NCI-H2171 treated with DMSO at 0.1 percent for 48 hours (cell line): ENCODE measurements at regions not wholly inside any gene's neighbourhood (a gene's known extent, or its start where the extent isn't known, plus 50 kb on each side); places are given as distances from the start of the nearest gene placed in this dataset.

ENCODE experiments used
- DNase-seq: peaks from one replicate; lab custom pipeline; 2025; lab: John Stamatoyannopoulos, UW

DNA sequence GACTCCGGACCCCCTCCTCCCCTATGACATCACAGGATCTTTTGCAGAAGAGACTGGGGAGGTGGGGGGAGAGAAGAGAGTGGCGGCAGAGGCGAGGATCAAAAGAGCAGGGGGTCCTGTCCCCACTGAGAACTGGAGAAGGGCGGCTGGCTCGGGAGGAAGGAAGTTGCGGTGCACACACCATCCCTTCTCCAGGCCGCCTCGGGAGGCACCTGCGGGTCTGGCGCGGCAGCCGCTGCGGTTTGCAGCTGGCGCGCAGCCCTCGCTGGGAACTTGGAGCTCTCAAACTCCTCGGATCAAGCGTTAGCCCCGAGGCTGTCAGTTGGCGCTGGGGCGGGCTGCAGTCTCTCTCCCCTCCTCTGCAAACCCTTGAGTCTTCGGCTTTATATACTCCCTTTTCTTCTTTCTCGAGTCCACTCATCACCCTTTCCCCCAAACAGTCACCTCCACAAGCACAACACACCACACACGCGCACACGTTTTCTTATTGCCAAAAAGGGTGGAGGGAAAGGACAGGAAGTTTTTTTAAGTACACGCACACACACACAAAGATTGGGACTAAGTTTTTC, 180.7 kb downstream of the TBXT start:
- DNase-seq: no peak

DNA sequence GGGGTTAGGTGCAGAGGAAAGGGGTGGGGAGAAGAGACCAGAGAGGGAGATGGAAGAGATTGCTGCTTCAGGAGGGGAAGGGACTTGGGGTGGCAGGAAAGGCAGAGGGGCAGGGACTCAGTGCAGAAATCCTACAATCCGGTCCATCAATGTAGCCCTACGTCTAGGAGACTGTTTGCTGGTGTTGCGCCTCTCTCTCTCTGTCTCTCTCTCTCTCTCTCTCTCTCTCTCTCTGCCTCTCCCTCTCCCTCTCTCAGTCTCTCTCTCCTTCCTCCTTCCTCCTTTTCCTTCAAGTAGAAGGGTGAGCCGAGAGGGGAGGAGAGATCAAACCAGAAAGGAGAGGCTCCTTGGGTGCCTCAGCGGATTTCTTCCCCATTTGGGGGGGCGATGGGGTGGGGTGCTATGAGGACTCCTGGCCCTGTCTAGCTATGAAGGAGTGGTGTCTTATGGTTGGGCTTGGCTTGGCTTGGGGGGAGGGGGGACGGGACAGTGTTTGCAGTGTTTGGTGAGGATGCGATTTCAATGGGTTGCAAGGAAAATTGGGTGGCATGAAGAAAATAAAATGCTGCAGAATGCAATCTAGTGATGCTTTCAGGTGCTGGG, 181.2 kb downstream of the TBXT start:
- no peak for DNase-seq

DNA sequence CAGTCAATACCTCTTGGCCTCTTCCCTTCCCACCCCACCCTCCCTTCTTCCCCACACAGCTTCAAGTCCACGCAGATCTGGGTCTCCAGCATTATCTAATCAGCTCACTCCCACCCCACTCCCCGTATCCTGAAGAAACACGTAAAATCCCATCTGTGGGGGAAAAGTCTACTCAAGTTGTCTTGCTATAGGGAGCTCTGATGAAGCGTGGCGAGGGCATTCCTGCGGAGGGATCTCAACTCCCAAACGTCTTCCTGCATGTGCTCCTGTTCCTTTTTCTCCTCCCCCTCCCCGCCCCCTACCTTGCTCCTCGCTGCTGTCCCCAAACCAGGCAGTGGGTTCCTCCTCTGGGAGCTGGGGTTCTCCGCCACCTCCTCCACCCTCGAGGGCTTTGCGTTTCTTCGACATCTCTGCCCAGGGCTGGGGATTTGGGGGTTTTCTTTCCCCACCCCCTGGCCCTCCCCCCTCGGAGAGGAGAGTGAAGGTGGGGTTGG, 181.8 kb downstream of the TBXT start:
- no peak for DNase-seq

DNA sequence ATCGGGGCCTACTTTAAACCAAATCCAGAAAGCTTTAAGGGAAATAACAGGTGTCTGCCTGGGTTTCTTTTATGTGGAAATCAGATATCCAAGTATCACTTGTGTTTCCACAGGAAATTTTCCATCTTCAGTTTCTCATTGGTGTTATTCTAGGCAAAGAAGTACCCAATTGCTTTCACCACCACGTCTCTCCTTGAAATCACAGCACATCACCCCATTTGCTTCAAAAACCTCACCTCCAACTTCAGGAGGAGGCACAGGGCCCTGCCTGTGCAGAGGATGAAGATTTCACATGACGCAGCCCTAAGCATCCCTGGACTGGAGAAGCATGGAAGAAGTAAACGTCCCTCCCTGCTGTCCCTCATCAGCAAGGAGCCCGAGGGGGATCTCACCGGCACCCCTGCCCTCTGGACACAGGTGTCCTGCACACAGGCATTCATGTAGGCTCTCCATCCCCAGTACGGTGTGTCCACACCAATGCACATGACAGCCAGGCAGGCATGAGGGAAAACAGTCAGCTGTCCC, 182.3 kb downstream of the TBXT start:
- DNase-seq: no peak

DNA sequence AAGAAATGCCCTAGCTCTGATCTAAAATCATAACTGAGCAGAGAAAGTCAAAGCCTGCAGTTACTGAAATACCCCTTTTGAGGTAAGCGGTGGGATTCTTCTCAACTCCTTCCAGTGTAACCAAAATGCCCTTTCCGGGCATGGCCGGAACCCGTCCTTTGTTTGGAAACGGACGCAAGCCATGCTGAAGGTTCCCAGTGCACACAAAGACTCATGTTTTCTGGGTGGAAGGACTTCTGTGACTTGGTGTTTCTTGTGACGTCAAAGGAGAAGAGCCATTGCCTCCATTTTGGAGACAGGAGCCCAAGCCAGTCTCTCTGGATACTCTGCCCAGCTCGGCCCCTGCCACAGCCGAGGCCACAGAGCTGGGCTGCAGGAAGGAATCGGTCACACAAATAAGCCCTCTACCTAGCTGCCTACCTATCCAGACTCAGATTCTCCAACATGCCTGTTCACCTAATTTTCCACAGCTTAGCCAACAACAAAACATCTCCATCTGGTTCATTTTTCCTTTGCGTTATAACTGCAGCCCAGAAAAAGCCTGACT, 182.8 kb downstream of the TBXT start:
- DNase-seq: no peak

DNA sequence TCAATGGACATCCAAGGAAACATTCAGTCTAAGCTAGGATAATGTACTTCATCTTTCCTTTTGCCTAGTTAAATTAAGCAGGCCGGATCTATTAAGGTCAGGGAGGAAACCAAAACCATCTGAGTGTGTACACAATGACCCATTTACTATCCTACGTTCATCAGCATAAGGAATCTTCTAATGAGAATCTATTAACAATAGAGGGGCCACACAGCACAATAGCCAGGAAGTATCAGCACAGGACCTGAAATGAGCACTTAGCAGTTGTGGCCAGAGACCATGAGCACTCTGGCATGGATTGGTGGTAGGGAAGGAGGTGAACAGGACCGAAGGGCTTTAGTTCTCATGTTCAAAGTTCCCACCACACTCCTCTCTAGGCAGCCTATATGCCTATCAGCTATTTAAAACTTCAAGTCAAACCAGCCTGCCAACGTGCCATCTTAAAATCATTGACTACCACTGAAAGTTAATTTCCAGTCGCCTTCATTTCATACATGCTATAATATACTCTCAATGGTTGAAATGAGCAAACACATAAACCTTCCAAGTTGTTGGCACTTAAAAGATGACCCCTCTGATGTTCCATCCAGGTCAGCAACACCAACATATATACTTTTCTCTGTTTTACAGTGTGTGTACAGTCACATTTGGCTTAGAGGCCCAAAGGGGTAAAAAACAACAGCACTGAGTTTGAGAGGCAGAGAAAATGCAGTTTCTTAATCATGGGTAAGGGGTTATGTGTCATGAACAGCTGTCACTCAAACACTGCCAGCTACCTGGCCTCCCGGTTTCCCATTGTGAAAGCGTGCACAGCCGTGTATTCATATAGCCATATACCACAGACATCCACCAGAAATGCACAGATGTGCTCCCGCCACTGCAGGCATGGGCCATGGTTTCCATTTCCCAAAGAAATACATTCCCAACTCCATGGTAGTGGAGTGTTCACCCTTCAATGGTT, 184.3 kb downstream of the TBXT start:
- DNase-seq: no peak

DNA sequence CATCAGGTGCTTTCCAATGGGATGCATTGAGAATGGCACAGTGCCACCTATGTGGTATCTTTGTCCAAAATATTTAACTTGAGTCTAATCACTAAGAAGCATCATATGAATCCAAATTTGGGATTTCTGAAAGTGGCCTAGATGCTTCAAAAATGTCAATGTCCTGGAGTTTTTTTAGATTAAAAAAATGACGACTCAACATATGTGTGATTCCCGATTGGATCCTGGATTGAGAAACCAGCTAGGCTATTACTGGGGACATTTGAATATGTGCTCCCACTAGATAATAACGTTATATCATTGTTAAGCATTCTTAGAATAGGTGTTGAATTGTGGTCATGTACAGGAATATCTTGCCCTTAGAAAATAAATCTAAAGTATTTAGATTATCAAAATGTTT, 189.2 kb downstream of the TBXT start:
- DNase-seq: no peak

DNA sequence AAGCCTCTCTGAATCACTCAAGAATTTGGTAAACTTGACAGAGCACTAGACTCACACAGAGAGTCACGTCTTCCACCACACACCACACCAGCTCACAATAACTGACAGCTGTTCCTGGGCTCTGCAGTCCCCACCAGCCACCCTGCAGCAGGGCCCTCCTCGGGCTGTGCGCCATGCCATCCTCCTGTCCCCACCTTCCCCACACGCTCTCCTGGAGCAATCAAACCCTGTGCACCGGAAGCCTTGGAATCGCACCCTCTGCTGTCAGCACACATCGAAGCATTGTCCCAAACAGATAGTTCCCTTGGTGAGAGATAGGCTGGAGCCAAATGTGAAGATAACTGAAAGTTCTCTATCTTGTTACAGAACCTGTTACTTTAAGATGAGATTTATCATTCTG, 191.0 kb downstream of the TBXT start:
- no peak for DNase-seq

DNA sequence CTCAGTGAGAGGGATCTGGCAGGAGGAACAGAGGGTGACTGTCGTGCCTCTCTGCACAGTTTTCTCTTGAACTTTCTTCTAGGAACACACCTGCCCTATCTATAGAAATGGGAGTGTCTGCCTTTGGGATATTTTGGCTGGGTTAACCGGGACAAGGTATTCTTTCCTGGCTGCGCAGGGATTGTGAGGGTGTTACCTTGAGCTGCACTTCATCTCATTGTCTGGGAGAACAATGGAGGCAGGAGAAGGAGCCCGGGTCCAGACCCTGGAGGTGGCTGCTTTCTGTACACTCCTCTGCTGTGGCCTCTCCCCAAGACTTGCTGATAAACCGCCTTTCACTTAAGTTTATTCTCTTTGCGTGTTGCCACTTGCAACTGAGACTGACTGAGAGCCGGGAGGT, 192.8 kb downstream of the TBXT start:
- no peak for DNase-seq

DNA sequence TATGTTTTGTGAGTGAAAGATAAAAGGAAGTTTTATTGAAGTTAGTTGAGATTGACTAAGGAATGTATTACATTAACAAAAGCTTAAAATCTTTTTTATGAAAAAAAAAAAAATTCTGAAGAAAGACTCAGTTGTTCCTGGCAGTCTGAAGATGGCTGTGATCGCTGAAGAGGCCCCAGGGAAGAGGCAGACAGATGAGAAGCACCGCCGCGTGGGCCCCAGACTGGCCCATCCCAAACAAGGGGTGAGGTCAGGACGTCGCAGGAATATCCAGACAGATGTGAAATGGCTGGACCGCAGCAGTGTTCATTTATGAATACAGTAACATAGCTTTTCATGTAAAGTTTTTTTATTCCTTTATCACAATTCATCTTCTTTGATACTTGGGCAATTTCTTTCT, 194.2 kb downstream of the TBXT start:
- DNase-seq: no peak

DNA sequence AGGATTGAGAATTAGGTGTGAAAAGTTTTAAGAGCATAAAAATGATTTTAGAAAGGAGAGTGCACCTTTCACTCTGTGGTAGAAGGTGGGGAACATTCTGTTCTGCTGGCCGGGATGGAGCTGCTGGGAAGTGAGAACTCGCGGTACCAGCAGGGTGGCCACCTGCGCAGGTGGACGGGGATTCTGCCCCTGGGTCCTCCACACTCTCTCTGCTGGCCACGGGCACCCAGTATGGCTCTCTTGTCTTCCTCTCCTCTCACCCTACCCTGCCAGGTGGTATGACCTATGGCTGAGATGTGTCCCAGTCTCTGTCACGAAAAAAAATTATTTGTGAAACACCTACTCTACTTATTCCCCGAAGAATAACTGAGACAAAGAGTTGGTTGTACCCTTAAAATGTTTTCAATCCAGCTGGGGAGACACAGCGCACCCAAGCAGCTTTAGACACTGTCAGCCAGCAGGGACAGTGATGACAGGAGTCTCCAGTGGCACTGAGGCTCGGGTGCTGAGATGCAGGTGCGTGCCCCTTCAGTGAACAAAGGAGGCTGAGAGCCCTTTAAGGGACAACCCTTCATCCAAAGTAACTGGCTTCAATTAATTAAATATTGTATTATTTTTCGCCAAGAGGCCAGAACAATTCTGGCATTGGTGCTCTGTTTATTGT, 195.4 kb downstream of the TBXT start:
- no peak for DNase-seq

DNA sequence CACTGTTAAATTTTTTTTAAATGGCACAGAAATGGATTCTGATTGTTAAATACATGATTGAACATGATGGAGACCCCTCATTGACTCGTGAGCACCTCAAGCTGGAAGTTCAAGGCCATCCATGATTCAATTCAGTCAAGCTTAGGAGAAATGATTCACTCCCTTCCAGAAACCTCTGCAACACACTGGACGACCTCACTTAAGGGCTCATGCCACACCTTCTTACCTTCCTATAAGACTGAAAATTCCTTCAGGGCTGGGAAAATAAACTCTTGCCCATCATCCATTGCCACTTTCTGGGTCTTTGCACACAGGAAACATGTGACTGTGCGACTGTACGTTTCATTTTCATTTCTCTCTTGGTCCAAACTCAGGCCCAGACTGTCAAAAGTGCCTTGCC, 196.4 kb downstream of the TBXT start:
- no peak for DNase-seq

DNA sequence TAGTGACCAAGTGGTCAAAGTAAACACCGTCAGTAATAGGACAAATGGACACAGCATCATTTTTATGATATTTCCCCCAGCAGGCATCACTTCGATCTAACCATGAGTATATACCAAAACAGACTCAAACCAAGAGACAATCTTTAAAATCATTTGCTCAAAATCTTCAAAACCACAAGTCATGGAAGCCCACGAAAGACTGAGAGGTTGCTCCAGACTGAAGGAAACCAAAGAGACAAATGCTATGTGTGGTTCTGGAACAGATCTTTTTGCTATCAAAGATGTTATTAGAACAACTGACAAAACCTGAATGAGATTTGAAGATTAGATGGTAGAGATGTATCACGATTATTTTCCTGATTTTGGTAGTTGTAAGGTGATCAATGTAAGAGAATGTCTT, 197.7 kb downstream of the TBXT start:
- no peak for DNase-seq

DNA sequence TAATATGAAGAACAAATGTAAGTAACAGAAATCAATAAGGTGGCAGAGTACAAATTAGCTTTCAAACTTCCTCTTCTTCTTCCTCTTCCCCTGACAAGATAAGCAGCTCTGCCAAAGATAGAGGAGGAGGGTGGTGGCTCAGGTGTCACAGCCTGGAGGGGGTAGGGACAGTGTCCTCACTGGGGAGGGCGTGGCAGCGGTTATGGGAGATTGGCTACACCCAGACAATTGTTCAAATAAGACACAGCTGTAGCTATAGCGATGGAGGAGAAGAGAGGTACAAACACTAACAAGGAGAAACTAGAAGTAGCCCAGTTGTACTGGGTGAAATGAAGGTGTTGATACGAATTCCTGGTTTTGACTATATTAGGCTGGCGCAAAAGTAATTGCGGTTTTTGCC, 198.5 kb downstream of the TBXT start:
- DNase-seq: no peak

DNA sequence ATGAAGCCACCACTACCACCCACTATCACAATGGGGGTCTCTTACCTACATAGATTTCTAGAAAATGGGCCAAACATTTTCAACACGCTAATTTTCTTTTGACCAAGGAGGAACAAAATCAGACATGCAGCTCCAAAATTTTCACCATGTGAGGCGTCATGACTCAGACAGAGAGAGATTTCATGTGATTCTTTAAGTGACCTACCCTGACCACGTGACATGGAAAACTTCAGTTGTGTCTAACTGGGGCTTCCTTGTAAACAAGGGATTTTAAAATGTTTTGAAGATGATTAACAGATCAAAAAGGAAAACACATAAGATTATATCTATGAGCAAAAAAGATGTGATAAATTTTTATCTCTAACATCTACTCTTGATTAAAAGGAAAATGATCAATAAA, 199.2 kb downstream of the TBXT start:
- no peak for DNase-seq

DNA sequence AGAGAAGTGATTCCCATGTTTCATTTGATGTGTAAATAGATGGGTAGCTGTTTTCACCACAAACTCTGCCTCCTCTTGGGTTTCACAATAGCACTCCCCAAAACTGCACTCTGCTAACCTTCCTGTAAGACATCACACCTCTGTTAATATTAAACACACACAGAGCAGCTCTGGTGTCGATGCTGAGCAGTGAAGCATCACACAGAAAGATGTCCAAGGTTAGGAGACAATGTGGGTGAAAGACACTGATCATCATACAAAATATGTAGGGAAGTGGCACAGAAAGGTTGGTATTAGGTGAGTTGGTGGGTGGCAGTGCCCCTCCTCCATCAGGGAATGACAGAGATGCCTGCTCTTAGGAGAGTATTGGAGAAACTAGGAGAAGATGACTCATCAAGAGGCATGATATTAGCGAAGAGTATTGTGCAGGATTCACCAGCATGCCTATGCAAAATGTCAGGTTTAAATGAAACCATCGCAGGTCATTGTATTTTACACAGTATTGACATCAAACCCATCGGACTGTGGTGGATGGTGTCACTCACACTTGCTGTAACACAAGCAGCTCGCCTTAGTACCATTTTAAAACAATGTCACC, 199.7 kb downstream of the TBXT start:
- no peak for DNase-seq

DNA sequence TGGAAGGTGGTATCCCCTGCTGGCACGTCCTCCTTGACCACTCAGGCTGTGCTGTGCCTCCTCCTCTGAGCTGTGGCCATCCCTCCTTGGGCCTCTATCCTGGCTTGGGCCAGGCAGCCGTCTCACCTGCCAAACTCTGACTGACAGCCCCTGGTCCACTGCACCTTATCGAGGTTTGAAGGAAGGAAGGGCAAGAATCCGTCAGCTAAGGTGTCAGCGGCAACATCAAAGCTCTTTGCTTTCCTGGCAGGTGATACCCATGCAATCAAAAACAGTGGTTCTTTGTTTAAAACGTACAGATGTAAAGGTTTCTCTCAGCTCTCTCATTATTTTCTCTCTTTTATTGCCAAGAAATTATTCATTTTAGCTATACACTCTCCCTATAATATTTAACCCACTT, 203.9 kb downstream of the TBXT start:
- DNase-seq: no peak

DNA sequence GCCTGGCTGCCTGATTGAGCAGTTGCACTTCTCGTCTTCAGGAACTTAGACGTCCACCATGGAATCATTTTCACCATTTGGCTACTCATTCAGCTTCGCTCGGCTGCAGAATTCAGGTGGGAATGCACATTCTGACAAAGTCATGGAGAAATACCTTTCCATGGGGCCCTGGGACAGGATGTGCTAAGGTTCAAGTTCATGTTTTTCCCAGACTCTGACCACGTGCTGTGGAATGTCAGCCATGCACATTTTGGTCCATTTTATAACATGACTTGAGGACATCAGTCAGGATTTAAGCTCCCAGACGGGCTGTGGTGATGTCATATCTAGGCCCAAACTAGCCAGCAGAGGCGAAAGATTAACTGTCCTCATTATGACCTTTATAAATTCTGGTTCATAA, 205.3 kb downstream of the TBXT start:
- DNase-seq: no peak

DNA sequence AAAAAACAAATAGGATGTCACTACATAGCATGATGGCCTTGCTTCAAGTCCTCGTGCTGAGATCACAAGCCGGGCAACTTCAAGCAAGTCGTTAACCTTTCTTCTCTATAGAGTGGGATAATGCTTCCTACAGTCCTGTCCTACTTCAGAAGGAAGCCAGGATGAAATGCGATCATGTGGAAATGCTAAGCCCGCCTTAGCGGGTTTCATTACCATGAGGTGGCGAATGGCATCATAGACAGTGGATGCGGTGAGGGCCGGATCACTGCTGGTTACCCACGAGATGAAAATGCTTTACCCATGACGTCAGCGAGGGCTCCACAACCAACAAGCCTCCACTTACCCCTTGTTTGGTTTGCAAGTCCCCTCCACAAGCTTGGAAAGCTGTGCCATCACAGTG, 206.4 kb downstream of the TBXT start:
- no peak for DNase-seq

DNA sequence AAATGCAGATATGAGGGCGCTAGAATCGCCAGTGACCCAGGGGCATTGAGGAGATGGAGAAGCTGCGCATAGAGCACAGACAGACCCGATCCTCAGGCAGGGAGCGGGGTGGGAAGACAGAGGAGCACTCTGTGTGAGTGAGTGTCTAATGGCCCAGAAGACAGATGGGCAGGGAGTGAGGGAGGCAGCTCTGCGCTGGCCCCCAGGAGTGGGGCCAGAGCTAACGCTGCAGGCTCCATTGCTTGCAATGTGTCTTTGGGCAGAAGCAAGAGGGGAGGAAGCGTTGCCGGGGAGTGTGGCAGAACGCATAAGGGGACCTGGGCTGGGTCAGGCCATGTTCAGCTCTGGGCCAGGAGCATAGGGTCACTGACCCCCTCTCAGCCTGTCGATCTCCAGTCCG, 207.0 kb downstream of the TBXT start:
- no peak for DNase-seq

DNA sequence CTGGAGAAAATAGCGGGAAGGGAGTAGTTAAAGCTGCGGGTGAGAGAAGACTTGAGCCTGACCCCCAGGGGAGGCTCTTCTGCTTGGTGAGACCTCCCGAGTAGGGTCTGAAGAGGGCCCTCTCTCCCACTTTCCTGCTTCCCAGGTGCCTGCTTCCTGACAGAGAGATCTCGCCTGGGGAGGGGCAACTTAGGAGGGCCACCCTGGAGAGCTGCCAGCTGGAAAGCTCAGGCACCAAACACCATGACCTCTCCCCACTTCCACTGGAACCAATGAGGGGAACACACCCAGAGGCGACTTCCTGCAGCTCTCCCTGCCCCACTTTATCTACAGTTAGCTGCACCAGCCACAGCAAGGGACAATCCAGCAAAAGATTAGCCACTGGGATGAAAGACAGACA, 208.0 kb downstream of the TBXT start:
- no peak for DNase-seq

DNA sequence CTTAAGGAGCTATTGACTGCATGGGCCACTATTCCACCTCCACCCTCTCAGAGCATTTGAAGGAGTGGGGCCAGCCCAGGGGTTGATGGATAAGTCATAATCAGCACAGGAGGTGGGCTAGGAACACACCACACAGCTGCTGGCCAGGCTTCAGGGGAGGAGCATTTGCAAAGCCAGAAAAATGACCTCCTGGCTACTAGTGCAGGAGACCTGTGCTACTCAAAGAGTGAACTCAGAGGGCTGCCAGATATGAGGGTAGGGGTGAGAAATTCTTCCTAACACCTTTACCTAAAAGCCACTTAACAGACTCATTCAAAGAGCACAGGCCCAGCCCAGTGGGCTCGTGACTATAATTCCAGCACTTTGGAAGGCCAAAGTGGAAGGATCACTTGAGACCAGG, 210.8 kb downstream of the TBXT start:
- no peak for DNase-seq
